ENCODE measurements at regions not wholly inside any gene's neighbourhood (a gene's known extent, or its start where the extent isn't known, plus 50 kb on each side); places are given as distances from the start of the nearest gene placed in this dataset.

GRCh38 chr15:46654993-46655392 is 1020.2 kb downstream of the SQOR start:
- Mint-ChIP-seq H3K36me3 (ENCODE audit: low read depth) (no peaks in the 10 kb centered on the region), H3K4me1 (peaks cover 13% of the 10 kb centered on the region), H3K27me3 (ENCODE audit: low read depth) (no peaks in the 10 kb centered on the region), H3K4me3 (no peak overlapping the region), H3K9me3 (no peaks in the 10 kb centered on the region), H3K27ac (ENCODE audit: unreplicated experiment) (no peak overlapping the region)
- DNase-seq (ENCODE audit: low read depth, low spot score): no peak
- TF ChIP-seq, protein P1, sequence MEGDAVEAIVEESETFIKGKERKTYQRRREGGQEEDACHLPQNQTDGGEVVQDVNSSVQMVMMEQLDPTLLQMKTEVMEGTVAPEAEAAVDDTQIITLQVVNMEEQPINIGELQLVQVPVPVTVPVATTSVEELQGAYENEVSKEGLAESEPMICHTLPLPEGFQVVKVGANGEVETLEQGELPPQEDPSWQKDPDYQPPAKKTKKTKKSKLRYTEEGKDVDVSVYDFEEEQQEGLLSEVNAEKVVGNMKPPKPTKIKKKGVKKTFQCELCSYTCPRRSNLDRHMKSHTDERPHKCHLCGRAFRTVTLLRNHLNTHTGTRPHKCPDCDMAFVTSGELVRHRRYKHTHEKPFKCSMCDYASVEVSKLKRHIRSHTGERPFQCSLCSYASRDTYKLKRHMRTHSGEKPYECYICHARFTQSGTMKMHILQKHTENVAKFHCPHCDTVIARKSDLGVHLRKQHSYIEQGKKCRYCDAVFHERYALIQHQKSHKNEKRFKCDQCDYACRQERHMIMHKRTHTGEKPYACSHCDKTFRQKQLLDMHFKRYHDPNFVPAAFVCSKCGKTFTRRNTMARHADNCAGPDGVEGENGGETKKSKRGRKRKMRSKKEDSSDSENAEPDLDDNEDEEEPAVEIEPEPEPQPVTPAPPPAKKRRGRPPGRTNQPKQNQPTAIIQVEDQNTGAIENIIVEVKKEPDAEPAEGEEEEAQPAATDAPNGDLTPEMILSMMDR (conservative IDR thresholded peaks at IDR 0.05): no peak

- TF ChIP-seq, protein P1 (conservative IDR thresholded peaks at IDR 0.05): no peak
- Mint-ChIP-seq H3K27me3 (ENCODE audit: low read depth) (no peaks in the 10 kb centered on the region), H3K9me3 (peaks cover 3% of the 10 kb centered on the region), H3K4me3 (no peak overlapping the region), H3K27ac (ENCODE audit: unreplicated experiment) (no peak overlapping the region), H3K36me3 (ENCODE audit: low read depth) (no peaks in the 10 kb centered on the region), H3K4me1 (no peaks in the 10 kb centered on the region)
- no peak for DNase-seq (ENCODE audit: low read depth, low spot score)
Observed at GRCh38 chr15:46660096-46660842, 1025.4 kb downstream of the SQOR start.

DNA sequence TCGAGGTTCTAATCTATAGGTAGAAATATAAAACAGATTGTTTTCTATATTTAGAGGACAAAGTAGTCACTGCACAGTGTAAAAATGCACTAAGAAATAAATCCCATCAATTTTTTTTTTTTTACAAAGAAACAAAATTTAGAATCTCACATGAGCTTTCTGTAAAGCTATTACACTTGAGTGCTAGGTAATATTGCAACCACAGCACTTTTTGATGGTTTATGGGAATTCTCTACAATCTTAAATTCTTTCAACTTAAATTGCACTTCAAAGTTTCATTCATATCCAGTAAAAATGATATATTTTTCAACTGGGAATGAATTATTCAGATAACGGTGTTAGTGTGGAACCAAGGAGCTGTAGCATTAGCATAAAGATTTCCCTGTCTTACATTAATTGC is 1035.4 kb downstream of the SQOR start:
- Mint-ChIP-seq H3K9me3 (no peaks in the 10 kb centered on the region), H3K27me3 (ENCODE audit: low read depth) (no peaks in the 10 kb centered on the region), H3K27ac (ENCODE audit: unreplicated experiment) (no peak overlapping the region), H3K36me3 (ENCODE audit: low read depth) (no peaks in the 10 kb centered on the region), H3K4me1 (peaks cover 7% of the 10 kb centered on the region), H3K4me3 (no peak overlapping the region)
- TF ChIP-seq, protein P1 (conservative IDR thresholded peaks at IDR 0.05): no peak
- no peak for DNase-seq (ENCODE audit: low read depth, low spot score)

GRCh38 chr15:46671336-46671735 is 1036.5 kb downstream of the SQOR start:
- Mint-ChIP-seq H3K27me3 (ENCODE audit: low read depth) (no peaks in the 10 kb centered on the region), H3K36me3 (ENCODE audit: low read depth) (no peaks in the 10 kb centered on the region), H3K4me3 (no peak overlapping the region), H3K4me1 (peaks cover 7% of the 10 kb centered on the region), H3K9me3 (no peaks in the 10 kb centered on the region), H3K27ac (ENCODE audit: unreplicated experiment) (no peak overlapping the region)
- TF ChIP-seq, protein P1 (conservative IDR thresholded peaks at IDR 0.05): no peak
- DNase-seq (ENCODE audit: low read depth, low spot score): no peak

DNA sequence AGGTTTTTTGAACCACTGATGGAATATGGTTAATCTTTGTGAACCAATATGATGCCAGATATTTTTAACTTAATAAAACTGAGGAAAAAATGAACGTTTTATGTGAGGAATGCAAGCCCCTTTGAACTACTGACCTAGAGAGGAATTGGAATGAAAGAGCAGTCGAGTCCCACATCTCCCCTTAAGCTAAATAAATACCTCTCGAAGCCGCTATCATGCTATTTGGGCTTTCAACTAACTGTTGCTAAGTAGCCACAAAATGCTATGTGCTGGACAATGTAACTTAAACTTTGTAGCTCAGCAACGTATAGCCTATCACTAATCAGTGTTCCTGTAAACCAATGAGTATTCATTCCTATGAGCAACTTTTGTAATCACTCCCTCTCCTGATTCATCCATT is 1037.2 kb downstream of the SQOR start:
- H3K4me3 Mint-ChIP-seq: no peak overlapping the region
- no peaks in the 10 kb centered on the region for H3K27me3 Mint-ChIP-seq (ENCODE audit: low read depth)
- H3K36me3 Mint-ChIP-seq (ENCODE audit: low read depth): no peaks in the 10 kb centered on the region
- no peak for DNase-seq (ENCODE audit: low read depth, low spot score)
- TF ChIP-seq, protein P1 (conservative IDR thresholded peaks at IDR 0.05): no peak
- no peak overlapping the region for H3K27ac Mint-ChIP-seq (ENCODE audit: unreplicated experiment)
- H3K9me3 Mint-ChIP-seq: no peaks in the 10 kb centered on the region
- peaks cover 7% of the 10 kb centered on the region for H3K4me1 Mint-ChIP-seq
